BE2C (cell line): ENCODE measurements at regions not wholly inside any gene's neighbourhood (a gene's known extent, or its start where the extent isn't known, plus 50 kb on each side); places are given as distances from the start of the nearest gene placed in this dataset.

Source experiments
- DNase-seq: peaks from one replicate; pipeline ENCODE4 v3.0.0-alpha.2; 2020
- H3K27me3 ChIP-seq: fragments of 250-450 bp; sonication (Bioruptor Pico); 2 replicates; pipeline ENCODE4 v1.5.1; 2020; ENCODE audit warnings: mild to moderate bottlenecking
- H3K36me3 ChIP-seq: fragments of 250-450 bp; sonication (Bioruptor Pico); 2 replicates; pipeline ENCODE4 v1.5.1; 2020; ENCODE audit warnings: mild to moderate bottlenecking
- H3K4me1 ChIP-seq: fragments of 250-450 bp; sonication (Bioruptor Pico); 2 replicates; pipeline ENCODE4 v1.5.1; 2020
- H3K4me3 ChIP-seq: 2 replicates; pipeline ENCODE4 v1.5.1; 2011; ENCODE audit warnings: low read depth, low read length
- H3K9me3 ChIP-seq: fragments of 250-450 bp; sonication (Bioruptor Pico); 2 replicates; pipeline ENCODE4 v1.5.1; 2020
- CTCF ChIP-seq: IDR thresholded peaks from 2 replicates; pipeline ENCODE4 v1.5.1; 2012; ENCODE audit warnings: mild to moderate bottlenecking, low read depth, low read length

GRCh38 chr17:52594516-52594915, 436.0 kb upstream of the CA10 start:
- H3K27me3 ChIP-seq: no peaks in the 10 kb centered on the region
- no peaks in the 10 kb centered on the region for H3K36me3 ChIP-seq
- no peaks in the 10 kb centered on the region; the same call in 1 of the 2 replicates for H3K4me1 ChIP-seq
- no peaks in the 10 kb centered on the region for H3K9me3 ChIP-seq
- H3K4me3 ChIP-seq: no peak overlapping the region
- no peak for DNase-seq
- no peak for TF ChIP-seq CTCF

GRCh38 chr17:52546990-52547389, 388.5 kb upstream of the CA10 start:
- no peaks in the 10 kb centered on the region for H3K9me3 ChIP-seq
- H3K27me3 ChIP-seq: no peaks in the 10 kb centered on the region
- TF ChIP-seq CTCF: no peak
- peaks cover 3% of the 10 kb centered on the region for H3K4me1 ChIP-seq
- no peak overlapping the region for H3K4me3 ChIP-seq
- no peaks in the 10 kb centered on the region for H3K36me3 ChIP-seq
- DNase-seq: no peak

- H3K27me3 ChIP-seq: no peaks in the 10 kb centered on the region
- TF ChIP-seq CTCF: no peak
- no peak overlapping the region for H3K4me3 ChIP-seq
- H3K36me3 ChIP-seq: no peaks in the 10 kb centered on the region
- H3K4me1 ChIP-seq: peaks cover 3% of the 10 kb centered on the region
- DNase-seq: no peak
- no peaks in the 10 kb centered on the region for H3K9me3 ChIP-seq
These were observed 388.0 kb upstream of the CA10 start for GRCh38 chr17:52546493-52546892.

GRCh38 chr17:52537421-52537820, 378.9 kb upstream of the CA10 start:
- Histone ChIP-seq H3K9me3 (no peaks in the 10 kb centered on the region), H3K4me1 (peaks cover under 1% of the 10 kb centered on the region; the same call in 1 of the 2 replicates), H3K27me3 (no peaks in the 10 kb centered on the region), H3K36me3 (no peaks in the 10 kb centered on the region), H3K4me3 (no peak overlapping the region)
- no peak for TF ChIP-seq CTCF
- DNase-seq: no peak

- Histone ChIP-seq H3K9me3 (no peaks in the 10 kb centered on the region), H3K4me3 (no peak overlapping the region), H3K36me3 (no peaks in the 10 kb centered on the region), H3K4me1 (peaks cover 5% of the 10 kb centered on the region; the same call in 1 of the 2 replicates), H3K27me3 (no peaks in the 10 kb centered on the region)
- DNase-seq: peak; percentile 29
- no peak for TF ChIP-seq CTCF
These were observed 378.0 kb upstream of the CA10 start for GRCh38 chr17:52536489-52536888.

- no peak for TF ChIP-seq CTCF
These were observed 373.9 kb upstream of the CA10 start for GRCh38 chr17:52532373-52532772.

More at GRCh38 chr17:52532373-52532772, 373.9 kb upstream of the CA10 start:
- Histone ChIP-seq H3K4me3 (no peak overlapping the region), H3K36me3 (no peaks in the 10 kb centered on the region), H3K27me3 (no peaks in the 10 kb centered on the region), H3K9me3 (no peaks in the 10 kb centered on the region), H3K4me1 (peaks cover 5% of the 10 kb centered on the region; the same call in 1 of the 2 replicates)
- DNase-seq: no peak
